SKM-1 (cell line): ENCODE measurements at regions not wholly inside any gene's neighbourhood (a gene's known extent, or its start where the extent isn't known, plus 50 kb on each side); places are given as distances from the start of the nearest gene placed in this dataset.
"Not testable (repeated sequence)": the region's sequence is repeated elsewhere in the genome, so short reads cannot be mapped to it uniquely, and the experiment has no call there.

Source experiments
- DNase-seq: peaks from one replicate; lab custom pipeline; 2025; ENCODE audit not compliant: unreplicated experiment; lab: John Stamatoyannopoulos, UW

- DNase-seq, result no peak
These were observed 854.6 kb downstream of the TRIML1 start for GRCh38 chr4:188993871-188994270.

- no peak for DNase-seq
These were observed 862.2 kb downstream of the TRIML1 start for GRCh38 chr4:189001283-189001970.

GRCh38 chr4:189001971-189002450 lies 862.8 kb downstream of the TRIML1 start:
- no peak for DNase-seq

GRCh38 chr4:189002475-189002874 lies 863.2 kb downstream of the TRIML1 start:
- no peak for DNase-seq

- DNase-seq, result not testable (repeated sequence)
These were observed 871.4 kb downstream of the TRIML1 start for GRCh38 chr4:189010452-189011217.

GRCh38 chr4:189021831-189022230 lies 882.6 kb downstream of the TRIML1 start:
- DNase-seq, result peak; percentile 13

GRCh38 chr4:189022440-189023035 lies 883.3 kb downstream of the TRIML1 start:
- no peak for DNase-seq

GRCh38 chr4:189029976-189030504 lies 890.8 kb downstream of the TRIML1 start:
- no peak for DNase-seq

GRCh38 chr4:189032606-189033338 lies 893.5 kb downstream of the TRIML1 start:
- no peak for DNase-seq

GRCh38 chr4:189033801-189034347 lies 894.6 kb downstream of the TRIML1 start:
- no peak for DNase-seq

GRCh38 chr4:189035091-189035490 lies 895.9 kb downstream of the TRIML1 start:
- no peak for DNase-seq

- no peak for DNase-seq
These were observed 896.4 kb downstream of the TRIML1 start for GRCh38 chr4:189035654-189036053.

GRCh38 chr4:189036906-189037305 lies 897.7 kb downstream of the TRIML1 start:
- DNase-seq, result no peak

GRCh38 chr4:189046642-189047041 lies 894.0 kb upstream of the FRG1 start:
- no peak for DNase-seq

- DNase-seq, result no peak
These were observed 892.6 kb upstream of the FRG1 start for GRCh38 chr4:189048119-189048518.

- DNase-seq, result no peak
These were observed 891.0 kb upstream of the FRG1 start for GRCh38 chr4:189049682-189050081.

GRCh38 chr4:189050643-189051042 lies 890.0 kb upstream of the FRG1 start:
- no peak for DNase-seq

GRCh38 chr4:189053621-189054020 lies 887.1 kb upstream of the FRG1 start:
- no peak for DNase-seq

GRCh38 chr4:189060104-189060503 lies 880.6 kb upstream of the FRG1 start:
- DNase-seq, result no peak

- DNase-seq, result no peak
These were observed 878.4 kb upstream of the FRG1 start for GRCh38 chr4:189062047-189062820.
